A172 (cell line): ENCODE measurements at regions not wholly inside any gene's neighbourhood (a gene's known extent, or its start where the extent isn't known, plus 50 kb on each side); places are given as distances from the start of the nearest gene placed in this dataset.

ENCODE experiments used
- DNase-seq: peaks from one replicate; pipeline ENCODE4 v3.0.0-alpha.2; 2015; ENCODE audit warnings: low spot score

GRCh38 chr11:122451911-122452310 is 203.6 kb upstream of the UBASH3B start:
- no peak for DNase-seq

- DNase-seq: no peak
Measured at GRCh38 chr11:122441666-122442035, 213.9 kb upstream of the UBASH3B start.

- no peak for DNase-seq
Measured at GRCh38 chr11:122440811-122441665, 214.5 kb upstream of the UBASH3B start.

GRCh38 chr11:122439866-122440810 is 215.4 kb upstream of the UBASH3B start:
- no peak for DNase-seq

GRCh38 chr11:122436188-122436555 is 219.3 kb upstream of the UBASH3B start:
- no peak for DNase-seq

- no peak for DNase-seq
Measured at GRCh38 chr11:122435540-122436187, 219.9 kb upstream of the UBASH3B start.

GRCh38 chr11:122434786-122435185 is 220.7 kb upstream of the UBASH3B start:
- no peak for DNase-seq

- no peak for DNase-seq
Measured at GRCh38 chr11:122430490-122430889, 225.0 kb upstream of the UBASH3B start.

GRCh38 chr11:122426073-122426472 is 229.4 kb upstream of the UBASH3B start:
- no peak for DNase-seq

- DNase-seq: no peak
Measured at GRCh38 chr11:122424636-122425035, 230.9 kb upstream of the UBASH3B start.

- DNase-seq: no peak
Measured at GRCh38 chr11:122423886-122424285, 231.6 kb upstream of the UBASH3B start.

- DNase-seq: no peak
Measured at GRCh38 chr11:122423273-122423672, 232.2 kb upstream of the UBASH3B start.

- no peak for DNase-seq
Measured at GRCh38 chr11:122422682-122423081, 232.8 kb upstream of the UBASH3B start.

GRCh38 chr11:122421702-122422101 is 233.8 kb upstream of the UBASH3B start:
- no peak for DNase-seq

- no peak for DNase-seq
Measured at GRCh38 chr11:122418032-122418431, 237.5 kb upstream of the UBASH3B start.

GRCh38 chr11:122414406-122415018 is 241.0 kb upstream of the UBASH3B start:
- no peak for DNase-seq

- DNase-seq: no peak
Measured at GRCh38 chr11:122413677-122414076, 241.8 kb upstream of the UBASH3B start.

- no peak for DNase-seq
Measured at GRCh38 chr11:122412581-122412980, 242.9 kb upstream of the UBASH3B start.

GRCh38 chr11:122406466-122406865 is 249.1 kb upstream of the UBASH3B start:
- no peak for DNase-seq

GRCh38 chr11:122405547-122406341 is 249.8 kb upstream of the UBASH3B start:
- DNase-seq: no peak

GRCh38 chr11:122404571-122404970 is 251.0 kb upstream of the UBASH3B start:
- DNase-seq: no peak
